ENCODE measurements at regions not wholly inside any gene's neighbourhood (a gene's known extent, or its start where the extent isn't known, plus 50 kb on each side); places are given as distances from the start of the nearest gene placed in this dataset.

DNA sequence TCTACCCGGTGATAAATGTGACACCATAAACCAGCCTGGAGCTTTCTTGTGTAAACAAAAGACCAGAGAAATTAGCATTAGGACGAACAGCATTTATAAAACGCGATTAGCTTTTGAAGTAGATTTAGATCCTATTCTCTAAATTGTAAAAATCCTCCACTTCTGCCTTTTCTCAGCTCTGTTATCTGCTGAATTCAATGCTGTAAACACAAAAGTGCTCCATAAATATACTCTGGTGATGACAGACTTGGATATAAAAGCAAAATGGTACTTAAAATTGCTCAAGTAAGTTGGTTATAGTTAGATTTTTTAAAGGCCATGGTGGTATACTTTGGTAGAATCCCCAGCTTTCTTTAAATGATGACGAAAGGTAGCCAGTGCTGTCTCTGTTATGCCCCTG lies 114.6 kb upstream of the RMST start:
- DNase-seq, result no peak

- DNase-seq, result no peak
Observed at GRCh38 chr12:97358361-97358760, 104.2 kb upstream of the RMST start.

- DNase-seq, result no peak
Observed at GRCh38 chr12:97359021-97359690, 103.4 kb upstream of the RMST start.

DNA sequence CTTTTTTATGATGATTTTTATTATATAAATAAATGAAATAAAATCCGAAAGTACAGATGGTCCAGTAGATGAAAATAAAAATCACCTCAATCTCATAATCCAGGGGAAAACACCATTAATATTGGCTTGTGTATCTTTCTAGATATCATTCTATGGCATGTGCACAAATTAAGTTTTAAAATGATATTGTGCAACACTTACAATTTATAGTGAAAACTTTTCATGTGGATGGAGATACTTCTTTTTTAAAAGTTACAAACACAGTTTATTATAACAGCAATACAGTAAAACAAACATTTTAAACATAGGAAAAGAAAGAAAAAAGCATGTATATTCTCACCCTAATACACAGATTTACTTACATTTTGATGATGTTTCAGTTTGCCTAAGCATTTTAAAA lies 98.9 kb upstream of the RMST start:
- DNase-seq, result no peak

GRCh38 chr12:97368462-97369163 lies 94.0 kb upstream of the RMST start:
- DNase-seq, result no peak

GRCh38 chr12:97375310-97375709 lies 87.3 kb upstream of the RMST start:
- no peak for DNase-seq

DNA sequence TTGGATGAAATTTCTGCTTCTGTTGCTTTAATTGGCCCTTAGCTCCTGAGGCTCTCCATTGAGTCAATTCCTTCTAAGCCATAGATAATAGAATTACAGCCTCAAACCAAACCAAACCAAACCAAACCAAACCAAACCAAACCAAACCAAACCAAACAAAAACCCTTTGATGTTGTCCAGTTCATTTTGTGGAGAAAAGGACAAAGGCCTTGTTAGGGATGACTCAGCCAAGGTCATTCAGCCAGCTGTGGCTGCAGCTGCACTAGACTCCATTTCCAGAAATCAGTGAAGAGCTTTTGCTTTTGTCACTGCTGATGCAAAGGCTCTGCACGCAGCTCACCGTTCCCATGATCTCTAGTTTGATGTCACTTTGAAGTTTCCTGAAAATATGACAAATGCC lies 82.2 kb upstream of the RMST start:
- DNase-seq, result no peak

GRCh38 chr12:97385121-97385520 lies 77.5 kb upstream of the RMST start:
- DNase-seq, result no peak

- no peak for DNase-seq
Observed at GRCh38 chr12:97386133-97386581, 76.4 kb upstream of the RMST start.

- no peak for DNase-seq
Observed at GRCh38 chr12:97387844-97388243, 74.8 kb upstream of the RMST start.

DNA sequence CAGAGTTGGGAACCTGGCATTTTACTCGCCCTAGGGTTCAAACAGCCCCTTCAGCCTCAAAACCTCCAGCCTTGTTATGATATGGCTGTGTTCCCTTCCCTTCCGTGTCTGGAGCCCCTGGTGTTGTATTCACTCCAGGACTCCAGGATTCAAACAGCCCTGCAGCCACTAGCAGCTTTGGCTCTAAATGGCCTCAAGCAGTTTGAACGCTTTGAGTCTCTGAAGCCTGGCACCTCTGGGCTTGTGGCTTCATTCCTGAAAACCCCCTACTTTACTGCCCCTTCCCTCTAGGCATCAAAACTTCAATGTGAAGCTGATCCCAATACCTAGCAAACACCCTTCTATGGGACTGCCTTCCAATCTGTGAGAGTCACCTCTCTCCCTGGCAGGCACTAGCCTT lies 67.9 kb upstream of the RMST start:
- DNase-seq, result no peak

GRCh38 chr12:97397008-97397407 lies 65.6 kb upstream of the RMST start:
- DNase-seq, result no peak

DNA sequence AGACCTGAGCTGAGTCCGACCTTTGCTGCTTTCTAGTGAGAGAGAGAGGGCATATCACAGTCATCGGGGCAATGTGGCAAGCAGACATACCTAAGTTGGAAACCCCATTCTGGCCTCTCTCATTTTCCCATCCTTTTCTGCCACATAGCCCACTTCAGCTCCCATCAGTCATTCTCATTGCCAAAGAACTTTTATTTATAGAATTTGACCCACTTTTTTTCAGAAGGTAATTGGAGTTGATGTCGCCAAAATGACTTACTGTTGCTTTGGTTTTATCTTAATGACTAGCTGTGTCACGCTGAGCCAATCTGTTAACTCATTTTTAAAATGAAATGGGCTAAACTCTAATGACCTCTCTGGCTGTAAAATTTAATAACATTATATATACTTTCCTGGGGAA lies 63.9 kb upstream of the RMST start:
- DNase-seq, result no peak

DNA sequence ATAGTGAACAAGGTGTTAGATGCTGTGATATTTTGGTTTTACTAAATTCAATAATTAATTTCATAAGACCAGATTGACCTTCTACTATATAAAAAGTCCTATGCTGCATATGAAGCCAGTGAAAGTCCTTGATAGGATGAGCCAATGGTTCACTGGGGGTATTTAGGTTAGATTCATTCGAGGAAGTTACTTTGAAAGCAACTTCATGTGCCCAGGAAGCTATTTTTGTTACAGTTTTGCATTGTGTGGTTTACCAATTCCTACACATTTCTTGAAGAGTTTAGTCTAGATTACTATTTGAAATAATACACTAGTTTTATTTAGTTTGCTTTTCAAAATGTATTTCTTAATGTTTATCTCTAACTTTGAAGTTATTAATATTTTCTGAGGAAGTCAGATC lies 58.5 kb upstream of the RMST start:
- DNase-seq, result no peak

DNA sequence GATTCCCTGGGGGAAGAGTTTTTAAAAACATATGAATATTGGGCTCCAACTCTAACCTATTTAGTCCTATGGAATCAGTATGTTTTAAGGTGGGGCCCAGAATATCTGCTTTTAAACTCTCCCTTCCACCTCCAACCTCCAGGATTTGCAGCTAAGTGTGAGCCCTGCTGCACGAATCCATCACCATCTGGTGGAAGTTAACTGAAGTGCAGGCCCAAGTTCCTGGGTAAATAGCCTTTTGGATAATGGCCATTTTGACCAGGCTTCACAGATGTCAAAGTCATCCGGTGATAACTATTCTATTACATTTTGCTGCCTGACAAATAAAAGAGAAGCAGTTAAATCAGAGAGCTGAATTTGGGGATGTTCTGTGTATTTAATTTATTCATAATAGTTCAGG lies 58.1 kb upstream of the RMST start:
- no peak for DNase-seq

DNA sequence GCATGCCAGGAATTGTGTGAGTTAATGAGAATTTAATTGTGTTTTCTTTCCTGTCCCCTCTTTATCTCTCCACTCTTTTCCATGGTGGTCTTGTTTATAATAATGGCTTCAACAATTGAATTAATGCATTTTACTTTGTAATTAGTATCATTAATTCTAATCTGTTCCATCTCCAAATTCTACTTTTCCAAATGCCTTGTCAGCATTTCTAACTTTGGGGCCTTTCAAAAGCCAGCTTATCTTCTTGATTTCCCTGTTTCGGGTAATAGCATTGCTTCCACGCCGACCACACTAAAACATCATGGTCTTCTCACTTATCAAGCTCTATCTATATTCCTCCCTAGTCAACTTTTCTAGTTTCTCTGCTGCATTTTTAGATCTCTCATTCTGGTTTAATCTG lies 54.2 kb upstream of the RMST start:
- no peak for DNase-seq

DNA sequence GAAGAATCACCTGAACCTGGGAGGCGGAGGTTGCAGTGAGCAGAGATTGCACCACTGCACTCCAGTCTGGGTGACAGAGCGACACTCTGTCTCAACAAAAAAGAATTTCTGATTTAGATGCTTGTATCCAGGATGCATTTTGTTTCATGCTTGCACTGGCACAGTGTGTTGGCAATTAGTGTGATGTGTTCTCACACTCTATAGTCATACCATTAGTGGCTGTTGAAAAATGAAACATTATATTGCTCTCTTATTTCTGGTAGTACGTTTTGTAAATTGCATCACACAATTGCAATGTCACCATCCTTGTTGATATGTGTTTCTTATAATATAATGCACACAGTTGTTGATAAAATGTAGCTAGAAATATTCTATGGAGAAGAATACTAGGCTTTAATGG lies 51.3 kb upstream of the RMST start:
- no peak for DNase-seq
